Effector memory CD8-positive, alpha-beta T cell (primary cell): ENCODE measurements at regions not wholly inside any gene's neighbourhood (a gene's known extent, or its start where the extent isn't known, plus 50 kb on each side); places are given as distances from the start of the nearest gene placed in this dataset.
"Not testable (repeated sequence)": the region's sequence is repeated elsewhere in the genome, so short reads cannot be mapped to it uniquely, and the experiment has no call there.

ENCODE experiments used
- ATAC-seq: fragments of 150-1000 bp; cut with Tn5 transposase; replicated peaks from 2 replicates; pipeline ENCODE4 v1.10.0; 2021; ENCODE audit warnings: mild to moderate bottlenecking, moderate library complexity
- DNase-seq, 3 experiments: peaks; one replicate each; pipeline ENCODE4 v3.0.0; 2021
- H3K27ac Mint-ChIP-seq, 2 donors: one replicate each; pipeline ENCODE4 v1.8.0; 2022; ENCODE audit warnings: mild to moderate bottlenecking in 2 of 2, mixed read lengths in 2 of 2, moderate library complexity in 2 of 2
- H3K27me3 Mint-ChIP-seq, 2 donors: one replicate each; pipeline ENCODE4 v1.8.0; 2022; ENCODE audit warnings: mixed read lengths in 2 of 2
- H3K36me3 Mint-ChIP-seq: one replicate; pipeline ENCODE4 v1.8.0; 2022; ENCODE audit warnings: mild to moderate bottlenecking, moderate library complexity, mixed read lengths; ENCODE audit not compliant: insufficient read depth
- H3K4me1 Mint-ChIP-seq, 2 donors: one replicate each; pipeline ENCODE4 v1.8.0; 2022; ENCODE audit warnings: low read depth in 2 of 2, mixed read lengths in 2 of 2
- H3K4me3 Mint-ChIP-seq, 2 donors: one replicate each; pipeline ENCODE4 v1.8.0; 2022; ENCODE audit warnings: mild to moderate bottlenecking in 2 of 2, mixed read lengths in 2 of 2, moderate library complexity in 2 of 2
- H3K9me3 Mint-ChIP-seq, 2 donors: one replicate each; pipeline ENCODE4 v1.8.0; 2022; ENCODE audit warnings: mixed read lengths in 2 of 2

- Mint-ChIP-seq H3K27me3 (no peaks in the 10 kb centered on the region), H3K9me3 (peaks cover 0 to 7% of the 10 kb centered on the region in 2 donors), H3K27ac (no peak overlapping the region), H3K4me1 (no peaks in the 10 kb centered on the region), H3K36me3 (no peaks in the 10 kb centered on the region), H3K4me3 (no peak overlapping the region)
- DNase-seq, result no peak
- ATAC-seq, result no peak
These were observed 629.9 kb downstream of the JRKL start for GRCh38 chr11:97019754-97020153.

GRCh38 chr11:97022955-97023354 is 633.1 kb downstream of the JRKL start:
- H3K27me3 Mint-ChIP-seq, result no peaks in the 10 kb centered on the region
- H3K27ac Mint-ChIP-seq, result no peak overlapping the region
- ATAC-seq (no peak), DNase-seq (no peak)
- peaks cover 0 to 7% of the 10 kb centered on the region in 2 donors for H3K9me3 Mint-ChIP-seq
- no peaks in the 10 kb centered on the region for H3K36me3 Mint-ChIP-seq
- H3K4me3 Mint-ChIP-seq, result no peak overlapping the region
- H3K4me1 Mint-ChIP-seq, result no peaks in the 10 kb centered on the region

GRCh38 chr11:97028836-97029406 is 639.1 kb downstream of the JRKL start:
- ATAC-seq, result no peak
- H3K27ac Mint-ChIP-seq, result no peak overlapping the region
- H3K9me3 Mint-ChIP-seq, result peaks cover 2 to 8% of the 10 kb centered on the region in 2 donors
- no peaks in the 10 kb centered on the region for H3K36me3 Mint-ChIP-seq
- H3K4me3 Mint-ChIP-seq, result no peak overlapping the region
- no peaks in the 10 kb centered on the region for H3K27me3 Mint-ChIP-seq
- DNase-seq, result no peak
- H3K4me1 Mint-ChIP-seq, result no peaks in the 10 kb centered on the region

GRCh38 chr11:97033178-97033577 is 643.4 kb downstream of the JRKL start:
- H3K4me1 Mint-ChIP-seq, result no peaks in the 10 kb centered on the region
- ATAC-seq (no peak), DNase-seq (no peak)
- H3K36me3 Mint-ChIP-seq, result no peaks in the 10 kb centered on the region
- H3K27me3 Mint-ChIP-seq, result no peaks in the 10 kb centered on the region
- no peak overlapping the region for H3K4me3 Mint-ChIP-seq
- no peak overlapping the region for H3K27ac Mint-ChIP-seq
- peaks cover 0 to 8% of the 10 kb centered on the region in 2 donors for H3K9me3 Mint-ChIP-seq

- Mint-ChIP-seq H3K9me3 (peaks cover 2 to 14% of the 10 kb centered on the region in 2 donors), H3K4me1 (no peaks in the 10 kb centered on the region)
These were observed 658.7 kb downstream of the JRKL start for GRCh38 chr11:97048481-97048880.

GRCh38 chr11:97060184-97060583 is 670.4 kb downstream of the JRKL start:
- Mint-ChIP-seq H3K4me1 (no peaks in the 10 kb centered on the region), H3K9me3 (peaks cover 12 to 24% of the 10 kb centered on the region in 2 donors), H3K27ac (no peak overlapping the region), H3K4me3 (no peak overlapping the region), H3K36me3 (no peaks in the 10 kb centered on the region), H3K27me3 (no peaks in the 10 kb centered on the region)
- no peak for DNase-seq
- no peak for ATAC-seq

More at GRCh38 chr11:97048481-97048880, 658.7 kb downstream of the JRKL start:
- Mint-ChIP-seq H3K27ac (no peak overlapping the region), H3K36me3 (no peaks in the 10 kb centered on the region), H3K27me3 (no peaks in the 10 kb centered on the region), H3K4me3 (no peak overlapping the region)
- DNase-seq, result no peak
- no peak for ATAC-seq

GRCh38 chr11:97069160-97069559 is 679.3 kb downstream of the JRKL start:
- no peaks in the 10 kb centered on the region for H3K36me3 Mint-ChIP-seq
- DNase-seq (no peak), ATAC-seq (no peak)
- H3K4me1 Mint-ChIP-seq, result no peaks in the 10 kb centered on the region
- no peak overlapping the region for H3K4me3 Mint-ChIP-seq
- H3K27me3 Mint-ChIP-seq, result no peaks in the 10 kb centered on the region
- no peak overlapping the region for H3K27ac Mint-ChIP-seq
- peaks cover 17 to 23% of the 10 kb centered on the region in 2 donors for H3K9me3 Mint-ChIP-seq

GRCh38 chr11:97072420-97072819 is 682.6 kb downstream of the JRKL start:
- no peaks in the 10 kb centered on the region for H3K4me1 Mint-ChIP-seq
- H3K4me3 Mint-ChIP-seq, result no peak overlapping the region
- no peaks in the 10 kb centered on the region for H3K36me3 Mint-ChIP-seq
- no peaks in the 10 kb centered on the region for H3K27me3 Mint-ChIP-seq
- DNase-seq, result no peak
- H3K27ac Mint-ChIP-seq, result no peak overlapping the region
- no peak for ATAC-seq
- H3K9me3 Mint-ChIP-seq, result peaks cover 11 to 23% of the 10 kb centered on the region in 2 donors

GRCh38 chr11:97076666-97077065 is 686.9 kb downstream of the JRKL start:
- not testable (repeated sequence) for H3K27ac Mint-ChIP-seq, H3K4me1 Mint-ChIP-seq, H3K4me3 Mint-ChIP-seq, H3K36me3 Mint-ChIP-seq, H3K27me3 Mint-ChIP-seq, ATAC-seq, DNase-seq
- peaks cover 8 to 25% of the 10 kb centered on the region in 2 donors for H3K9me3 Mint-ChIP-seq

- no peaks in the 10 kb centered on the region for H3K36me3 Mint-ChIP-seq
- H3K4me3 Mint-ChIP-seq, result no peak overlapping the region
- ATAC-seq (no peak), DNase-seq (no peak)
- peaks cover 4 to 9% of the 10 kb centered on the region in 2 donors for H3K9me3 Mint-ChIP-seq
- H3K27me3 Mint-ChIP-seq, result no peaks in the 10 kb centered on the region
- H3K27ac Mint-ChIP-seq, result no peak overlapping the region
- H3K4me1 Mint-ChIP-seq, result no peaks in the 10 kb centered on the region
These were observed 688.6 kb downstream of the JRKL start for GRCh38 chr11:97078443-97078842.

- Mint-ChIP-seq H3K9me3 (peaks cover 4 to 7% of the 10 kb centered on the region in 2 donors), H3K27me3 (no peaks in the 10 kb centered on the region), H3K27ac (no peak overlapping the region), H3K4me3 (no peak overlapping the region), H3K4me1 (no peaks in the 10 kb centered on the region), H3K36me3 (no peaks in the 10 kb centered on the region)
- DNase-seq, result no peak
- ATAC-seq, result no peak
These were observed 689.4 kb downstream of the JRKL start for GRCh38 chr11:97079244-97079643.

GRCh38 chr11:97087419-97087818 is 697.6 kb downstream of the JRKL start:
- DNase-seq (no peak), ATAC-seq (no peak)
- H3K4me3 Mint-ChIP-seq, result no peak overlapping the region
- H3K9me3 Mint-ChIP-seq, result peaks cover 4 to 27% of the 10 kb centered on the region in 2 donors
- no peaks in the 10 kb centered on the region for H3K4me1 Mint-ChIP-seq
- no peaks in the 10 kb centered on the region for H3K36me3 Mint-ChIP-seq
- H3K27ac Mint-ChIP-seq, result no peak overlapping the region
- H3K27me3 Mint-ChIP-seq, result no peaks in the 10 kb centered on the region

GRCh38 chr11:97092823-97093222 is 703.0 kb downstream of the JRKL start:
- no peak for ATAC-seq
- no peak overlapping the region for H3K27ac Mint-ChIP-seq
- H3K4me1 Mint-ChIP-seq, result no peaks in the 10 kb centered on the region
- H3K36me3 Mint-ChIP-seq, result no peaks in the 10 kb centered on the region
- H3K4me3 Mint-ChIP-seq, result no peak overlapping the region
- no peaks in the 10 kb centered on the region for H3K27me3 Mint-ChIP-seq
- peaks cover 12 to 13% of the 10 kb centered on the region in 2 donors for H3K9me3 Mint-ChIP-seq
- DNase-seq, result no peak

GRCh38 chr11:97102180-97102579 is 712.4 kb downstream of the JRKL start:
- DNase-seq, ATAC-seq, H3K27ac Mint-ChIP-seq, H3K36me3 Mint-ChIP-seq, H3K4me1 Mint-ChIP-seq, H3K27me3 Mint-ChIP-seq, H3K4me3 Mint-ChIP-seq: not testable (repeated sequence)
- peaks cover 9 to 22% of the 10 kb centered on the region in 2 donors for H3K9me3 Mint-ChIP-seq

- ATAC-seq (no peak), DNase-seq (no peak)
- Mint-ChIP-seq H3K4me1 (no peaks in the 10 kb centered on the region), H3K27me3 (no peaks in the 10 kb centered on the region), H3K27ac (no peak overlapping the region), H3K36me3 (no peaks in the 10 kb centered on the region), H3K9me3 (peaks cover 2 to 19% of the 10 kb centered on the region in 2 donors), H3K4me3 (no peak overlapping the region)
These were observed 717.8 kb downstream of the JRKL start for GRCh38 chr11:97107604-97108003.
